ENCODE measurements at regions not wholly inside any gene's neighbourhood (a gene's known extent, or its start where the extent isn't known, plus 50 kb on each side); places are given as distances from the start of the nearest gene placed in this dataset.

DNA sequence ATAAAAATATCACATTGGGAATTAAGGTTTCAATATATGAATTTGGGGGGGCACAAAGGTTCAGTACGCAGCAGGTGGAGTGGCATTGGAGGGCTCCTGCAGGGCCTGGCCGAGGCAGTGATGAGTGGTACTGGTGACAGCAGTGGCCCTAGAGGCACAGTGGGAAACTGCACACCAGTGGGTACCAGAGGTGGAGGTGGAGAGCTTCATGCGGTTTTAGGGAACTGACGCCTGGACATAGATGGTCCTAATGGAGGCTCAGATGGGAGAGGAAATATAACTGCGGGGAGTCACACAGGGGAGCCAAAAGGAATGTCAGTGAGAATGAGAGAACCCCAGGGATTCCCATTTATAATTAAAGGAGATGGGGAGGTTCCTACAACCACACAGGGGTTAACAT lies 156.2 kb downstream of the COG6 start:
- TF ChIP-seq ZKSCAN8 (CRISPR knock-in tag; IDR thresholded peaks at IDR 0.05) (no peak), CBFA2T3 (IDR thresholded peaks at IDR 0.05) (no peak), NFATC3 (IDR thresholded peaks at IDR 0.05) (no peak), NFE2L1 (tag; IDR thresholded peaks at IDR 0.05; ENCODE audit: borderline replicate concordance, low read depth) (no peak), RBBP5 (IDR thresholded peaks at IDR 0.05; ENCODE audit: borderline replicate concordance, insufficient read depth, low read length, poor library complexity, severe bottlenecking) (no peak), YY1 (IDR thresholded peaks at IDR 0.05; ENCODE audit: borderline replicate concordance in 1 of 3, control insufficient read depth in 1 of 3, extremely low read depth in 1 of 3, insufficient read depth in 3 of 3, insufficient read length in 1 of 3, insufficient replicate concordance in 2 of 3, low read depth in 1 of 3, low read length in 2 of 3) (no peak), XRCC4 (IDR thresholded peaks at IDR 0.05; ENCODE audit: extremely low read depth, insufficient read depth, insufficient read length) (no peak), POLR2AphosphoS5 (IDR thresholded peaks at IDR 0.05; ENCODE audit: control insufficient read depth, insufficient read depth, low read depth, low read length) (no peak)
- TF ChIP-seq, protein P1, sequence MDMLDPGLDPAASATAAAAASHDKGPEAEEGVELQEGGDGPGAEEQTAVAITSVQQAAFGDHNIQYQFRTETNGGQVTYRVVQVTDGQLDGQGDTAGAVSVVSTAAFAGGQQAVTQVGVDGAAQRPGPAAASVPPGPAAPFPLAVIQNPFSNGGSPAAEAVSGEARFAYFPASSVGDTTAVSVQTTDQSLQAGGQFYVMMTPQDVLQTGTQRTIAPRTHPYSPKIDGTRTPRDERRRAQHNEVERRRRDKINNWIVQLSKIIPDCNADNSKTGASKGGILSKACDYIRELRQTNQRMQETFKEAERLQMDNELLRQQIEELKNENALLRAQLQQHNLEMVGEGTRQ (CRISPR knock-in tag; IDR thresholded peaks at IDR 0.05): no peak
- TF ChIP-seq, protein P2, sequence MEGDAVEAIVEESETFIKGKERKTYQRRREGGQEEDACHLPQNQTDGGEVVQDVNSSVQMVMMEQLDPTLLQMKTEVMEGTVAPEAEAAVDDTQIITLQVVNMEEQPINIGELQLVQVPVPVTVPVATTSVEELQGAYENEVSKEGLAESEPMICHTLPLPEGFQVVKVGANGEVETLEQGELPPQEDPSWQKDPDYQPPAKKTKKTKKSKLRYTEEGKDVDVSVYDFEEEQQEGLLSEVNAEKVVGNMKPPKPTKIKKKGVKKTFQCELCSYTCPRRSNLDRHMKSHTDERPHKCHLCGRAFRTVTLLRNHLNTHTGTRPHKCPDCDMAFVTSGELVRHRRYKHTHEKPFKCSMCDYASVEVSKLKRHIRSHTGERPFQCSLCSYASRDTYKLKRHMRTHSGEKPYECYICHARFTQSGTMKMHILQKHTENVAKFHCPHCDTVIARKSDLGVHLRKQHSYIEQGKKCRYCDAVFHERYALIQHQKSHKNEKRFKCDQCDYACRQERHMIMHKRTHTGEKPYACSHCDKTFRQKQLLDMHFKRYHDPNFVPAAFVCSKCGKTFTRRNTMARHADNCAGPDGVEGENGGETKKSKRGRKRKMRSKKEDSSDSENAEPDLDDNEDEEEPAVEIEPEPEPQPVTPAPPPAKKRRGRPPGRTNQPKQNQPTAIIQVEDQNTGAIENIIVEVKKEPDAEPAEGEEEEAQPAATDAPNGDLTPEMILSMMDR (IDR thresholded peaks at IDR 0.05 in 2 of 3, conservative IDR thresholded peaks at IDR 0.05 in 1 of 3; ENCODE audit: insufficient read depth in 2 of 3, low read depth in 1 of 3, low read length in 3 of 3): 0 out of 6 replicates have a peak, but pooled peaks of 1 of the 3 experiments have one; percentile 21
- TF ChIP-seq, protein P3, sequence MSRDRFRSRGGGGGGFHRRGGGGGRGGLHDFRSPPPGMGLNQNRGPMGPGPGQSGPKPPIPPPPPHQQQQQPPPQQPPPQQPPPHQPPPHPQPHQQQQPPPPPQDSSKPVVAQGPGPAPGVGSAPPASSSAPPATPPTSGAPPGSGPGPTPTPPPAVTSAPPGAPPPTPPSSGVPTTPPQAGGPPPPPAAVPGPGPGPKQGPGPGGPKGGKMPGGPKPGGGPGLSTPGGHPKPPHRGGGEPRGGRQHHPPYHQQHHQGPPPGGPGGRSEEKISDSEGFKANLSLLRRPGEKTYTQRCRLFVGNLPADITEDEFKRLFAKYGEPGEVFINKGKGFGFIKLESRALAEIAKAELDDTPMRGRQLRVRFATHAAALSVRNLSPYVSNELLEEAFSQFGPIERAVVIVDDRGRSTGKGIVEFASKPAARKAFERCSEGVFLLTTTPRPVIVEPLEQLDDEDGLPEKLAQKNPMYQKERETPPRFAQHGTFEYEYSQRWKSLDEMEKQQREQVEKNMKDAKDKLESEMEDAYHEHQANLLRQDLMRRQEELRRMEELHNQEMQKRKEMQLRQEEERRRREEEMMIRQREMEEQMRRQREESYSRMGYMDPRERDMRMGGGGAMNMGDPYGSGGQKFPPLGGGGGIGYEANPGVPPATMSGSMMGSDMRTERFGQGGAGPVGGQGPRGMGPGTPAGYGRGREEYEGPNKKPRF (IDR thresholded peaks at IDR 0.05; ENCODE audit: low read depth, low read length): no peak
- TF ChIP-seq, protein P4, sequence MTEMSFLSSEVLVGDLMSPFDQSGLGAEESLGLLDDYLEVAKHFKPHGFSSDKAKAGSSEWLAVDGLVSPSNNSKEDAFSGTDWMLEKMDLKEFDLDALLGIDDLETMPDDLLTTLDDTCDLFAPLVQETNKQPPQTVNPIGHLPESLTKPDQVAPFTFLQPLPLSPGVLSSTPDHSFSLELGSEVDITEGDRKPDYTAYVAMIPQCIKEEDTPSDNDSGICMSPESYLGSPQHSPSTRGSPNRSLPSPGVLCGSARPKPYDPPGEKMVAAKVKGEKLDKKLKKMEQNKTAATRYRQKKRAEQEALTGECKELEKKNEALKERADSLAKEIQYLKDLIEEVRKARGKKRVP (CRISPR knock-in tag; IDR thresholded peaks at IDR 0.05): no peak
- TF ChIP-seq, protein P5, sequence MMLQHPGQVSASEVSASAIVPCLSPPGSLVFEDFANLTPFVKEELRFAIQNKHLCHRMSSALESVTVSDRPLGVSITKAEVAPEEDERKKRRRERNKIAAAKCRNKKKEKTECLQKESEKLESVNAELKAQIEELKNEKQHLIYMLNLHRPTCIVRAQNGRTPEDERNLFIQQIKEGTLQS (IDR thresholded peaks at IDR 0.05): no peak
- TF ChIP-seq, protein P5 (CRISPR knock-in tag; conservative IDR thresholded peaks at IDR 0.05): no peak
- TF ChIP-seq, protein P6, sequence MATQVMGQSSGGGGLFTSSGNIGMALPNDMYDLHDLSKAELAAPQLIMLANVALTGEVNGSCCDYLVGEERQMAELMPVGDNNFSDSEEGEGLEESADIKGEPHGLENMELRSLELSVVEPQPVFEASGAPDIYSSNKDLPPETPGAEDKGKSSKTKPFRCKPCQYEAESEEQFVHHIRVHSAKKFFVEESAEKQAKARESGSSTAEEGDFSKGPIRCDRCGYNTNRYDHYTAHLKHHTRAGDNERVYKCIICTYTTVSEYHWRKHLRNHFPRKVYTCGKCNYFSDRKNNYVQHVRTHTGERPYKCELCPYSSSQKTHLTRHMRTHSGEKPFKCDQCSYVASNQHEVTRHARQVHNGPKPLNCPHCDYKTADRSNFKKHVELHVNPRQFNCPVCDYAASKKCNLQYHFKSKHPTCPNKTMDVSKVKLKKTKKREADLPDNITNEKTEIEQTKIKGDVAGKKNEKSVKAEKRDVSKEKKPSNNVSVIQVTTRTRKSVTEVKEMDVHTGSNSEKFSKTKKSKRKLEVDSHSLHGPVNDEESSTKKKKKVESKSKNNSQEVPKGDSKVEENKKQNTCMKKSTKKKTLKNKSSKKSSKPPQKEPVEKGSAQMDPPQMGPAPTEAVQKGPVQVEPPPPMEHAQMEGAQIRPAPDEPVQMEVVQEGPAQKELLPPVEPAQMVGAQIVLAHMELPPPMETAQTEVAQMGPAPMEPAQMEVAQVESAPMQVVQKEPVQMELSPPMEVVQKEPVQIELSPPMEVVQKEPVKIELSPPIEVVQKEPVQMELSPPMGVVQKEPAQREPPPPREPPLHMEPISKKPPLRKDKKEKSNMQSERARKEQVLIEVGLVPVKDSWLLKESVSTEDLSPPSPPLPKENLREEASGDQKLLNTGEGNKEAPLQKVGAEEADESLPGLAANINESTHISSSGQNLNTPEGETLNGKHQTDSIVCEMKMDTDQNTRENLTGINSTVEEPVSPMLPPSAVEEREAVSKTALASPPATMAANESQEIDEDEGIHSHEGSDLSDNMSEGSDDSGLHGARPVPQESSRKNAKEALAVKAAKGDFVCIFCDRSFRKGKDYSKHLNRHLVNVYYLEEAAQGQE (IDR thresholded peaks at IDR 0.05; ENCODE audit: borderline replicate concordance): no peak
- TF ChIP-seq, protein P6 (CRISPR knock-in tag; IDR thresholded peaks at IDR 0.05; ENCODE audit: low read depth): no peak
